ENCODE measurements at regions not wholly inside any gene's neighbourhood (a gene's known extent, or its start where the extent isn't known, plus 50 kb on each side); places are given as distances from the start of the nearest gene placed in this dataset.
A peak's percentile ranks its signal among the peaks of the same experiment; 100 is the strongest.
"Not testable (repeated sequence)": the region's sequence is repeated elsewhere in the genome, so short reads cannot be mapped to it uniquely, and the experiment has no call there.

- peak; percentile 7 for DNase-seq (ENCODE audit: low read depth)
- TF ChIP-seq, protein P1, sequence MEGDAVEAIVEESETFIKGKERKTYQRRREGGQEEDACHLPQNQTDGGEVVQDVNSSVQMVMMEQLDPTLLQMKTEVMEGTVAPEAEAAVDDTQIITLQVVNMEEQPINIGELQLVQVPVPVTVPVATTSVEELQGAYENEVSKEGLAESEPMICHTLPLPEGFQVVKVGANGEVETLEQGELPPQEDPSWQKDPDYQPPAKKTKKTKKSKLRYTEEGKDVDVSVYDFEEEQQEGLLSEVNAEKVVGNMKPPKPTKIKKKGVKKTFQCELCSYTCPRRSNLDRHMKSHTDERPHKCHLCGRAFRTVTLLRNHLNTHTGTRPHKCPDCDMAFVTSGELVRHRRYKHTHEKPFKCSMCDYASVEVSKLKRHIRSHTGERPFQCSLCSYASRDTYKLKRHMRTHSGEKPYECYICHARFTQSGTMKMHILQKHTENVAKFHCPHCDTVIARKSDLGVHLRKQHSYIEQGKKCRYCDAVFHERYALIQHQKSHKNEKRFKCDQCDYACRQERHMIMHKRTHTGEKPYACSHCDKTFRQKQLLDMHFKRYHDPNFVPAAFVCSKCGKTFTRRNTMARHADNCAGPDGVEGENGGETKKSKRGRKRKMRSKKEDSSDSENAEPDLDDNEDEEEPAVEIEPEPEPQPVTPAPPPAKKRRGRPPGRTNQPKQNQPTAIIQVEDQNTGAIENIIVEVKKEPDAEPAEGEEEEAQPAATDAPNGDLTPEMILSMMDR (conservative IDR thresholded peaks at IDR 0.05; ENCODE audit: control insufficient read depth, insufficient read depth, low read depth, low read length) = peak; percentile 42
- no peak overlapping the region for H3K4me3 ChIP-seq (ENCODE audit: control insufficient read depth, low read depth, low read length)
Measured at GRCh38 chr5:112491257-112491656, 72.2 kb upstream of the EPB41L4A start.

DNA sequence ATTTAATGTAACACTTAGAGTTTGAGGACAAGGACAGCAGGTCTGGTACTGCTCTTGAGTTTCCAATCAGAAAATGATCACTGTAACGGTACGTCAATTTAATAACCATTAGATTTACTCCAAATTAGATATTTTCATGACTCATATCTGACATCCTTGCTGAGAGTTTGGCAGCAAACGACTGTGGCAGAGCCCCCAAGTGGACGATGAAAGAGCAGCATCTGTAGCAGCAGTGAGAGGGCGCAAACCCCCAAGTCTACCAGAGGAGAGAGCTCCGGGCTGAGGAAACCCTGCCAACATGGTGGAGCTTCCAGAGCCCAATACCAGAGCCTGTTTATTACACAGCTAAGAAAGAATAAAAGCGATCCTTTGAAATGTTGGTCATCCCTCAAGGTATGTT, 73.2 kb upstream of the EPB41L4A start:
- DNase-seq (ENCODE audit: low read depth) = peak; percentile 67
- H3K4me3 ChIP-seq (ENCODE audit: control insufficient read depth, low read depth, low read length) = no peak overlapping the region
- TF ChIP-seq, protein P1 (conservative IDR thresholded peaks at IDR 0.05; ENCODE audit: control insufficient read depth, insufficient read depth, low read depth, low read length) = peak; percentile 72

DNA sequence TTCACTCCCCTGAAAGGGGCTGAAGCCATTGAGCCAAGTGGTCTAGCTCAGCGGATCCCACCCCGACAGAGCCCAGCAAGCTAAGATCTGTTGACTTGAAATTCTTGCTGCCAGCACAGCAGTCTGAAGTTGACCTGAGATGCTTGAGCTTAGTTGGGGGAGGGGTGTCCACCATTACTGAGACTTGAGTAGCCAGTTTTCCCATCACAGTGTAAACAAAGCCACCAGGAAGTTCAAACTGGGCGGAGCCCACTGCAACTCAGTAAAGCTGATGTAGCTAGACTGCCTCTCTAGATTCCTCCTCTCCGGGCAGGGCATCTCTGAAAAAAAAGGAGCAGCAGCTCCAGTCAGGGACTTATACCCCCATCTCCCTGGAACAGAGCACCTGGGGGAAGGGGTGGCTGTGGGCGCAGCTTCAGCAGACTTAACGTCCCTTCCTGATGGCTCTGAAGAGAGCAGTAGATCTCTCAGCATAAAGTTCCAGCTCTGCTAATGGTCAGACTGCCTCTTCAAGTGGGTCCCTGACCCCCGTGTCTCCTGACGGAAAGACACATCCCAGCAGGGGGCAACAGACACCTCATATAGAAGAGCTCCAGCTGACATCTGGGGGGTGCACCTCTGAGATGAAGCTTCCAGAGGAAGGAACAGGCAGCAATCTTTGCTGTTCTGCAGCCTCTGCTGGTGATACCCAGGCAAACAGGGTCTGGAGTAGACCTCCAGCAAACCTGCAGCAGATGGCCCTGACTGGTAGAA, 84.8 kb upstream of the EPB41L4A start:
- not testable (repeated sequence) for H3K4me3 ChIP-seq (ENCODE audit: control insufficient read depth, low read depth, low read length); DNase-seq (ENCODE audit: low read depth)

GRCh38 chr5:112509097-112509496, 90.0 kb upstream of the EPB41L4A start:
- not testable (repeated sequence) for H3K4me3 ChIP-seq (ENCODE audit: control insufficient read depth, low read depth, low read length); DNase-seq (ENCODE audit: low read depth)

- H3K4me3 ChIP-seq (ENCODE audit: control insufficient read depth, low read depth, low read length) = no peak overlapping the region
- no peak for DNase-seq (ENCODE audit: low read depth)
- TF ChIP-seq, protein P1 (conservative IDR thresholded peaks at IDR 0.05; ENCODE audit: control insufficient read depth, insufficient read depth, low read depth, low read length) = no peak
Measured at GRCh38 chr5:112511920-112512319, 92.8 kb upstream of the EPB41L4A start.

GRCh38 chr5:112512901-112513300, 93.8 kb upstream of the EPB41L4A start:
- no peak for DNase-seq (ENCODE audit: low read depth)
- TF ChIP-seq, protein P1 (conservative IDR thresholded peaks at IDR 0.05; ENCODE audit: control insufficient read depth, insufficient read depth, low read depth, low read length) = no peak
- H3K4me3 ChIP-seq (ENCODE audit: control insufficient read depth, low read depth, low read length) = no peak overlapping the region

- TF ChIP-seq, protein P1 (conservative IDR thresholded peaks at IDR 0.05; ENCODE audit: control insufficient read depth, insufficient read depth, low read depth, low read length) = no peak
- H3K4me3 ChIP-seq (ENCODE audit: control insufficient read depth, low read depth, low read length) = no peak overlapping the region
- no peak for DNase-seq (ENCODE audit: low read depth)
Measured at GRCh38 chr5:112514111-112514510, 95.0 kb upstream of the EPB41L4A start.

GRCh38 chr5:112520474-112520873, 101.4 kb upstream of the EPB41L4A start:
- DNase-seq (ENCODE audit: low read depth); H3K4me3 ChIP-seq (ENCODE audit: control insufficient read depth, low read depth, low read length): not testable (repeated sequence)

DNA sequence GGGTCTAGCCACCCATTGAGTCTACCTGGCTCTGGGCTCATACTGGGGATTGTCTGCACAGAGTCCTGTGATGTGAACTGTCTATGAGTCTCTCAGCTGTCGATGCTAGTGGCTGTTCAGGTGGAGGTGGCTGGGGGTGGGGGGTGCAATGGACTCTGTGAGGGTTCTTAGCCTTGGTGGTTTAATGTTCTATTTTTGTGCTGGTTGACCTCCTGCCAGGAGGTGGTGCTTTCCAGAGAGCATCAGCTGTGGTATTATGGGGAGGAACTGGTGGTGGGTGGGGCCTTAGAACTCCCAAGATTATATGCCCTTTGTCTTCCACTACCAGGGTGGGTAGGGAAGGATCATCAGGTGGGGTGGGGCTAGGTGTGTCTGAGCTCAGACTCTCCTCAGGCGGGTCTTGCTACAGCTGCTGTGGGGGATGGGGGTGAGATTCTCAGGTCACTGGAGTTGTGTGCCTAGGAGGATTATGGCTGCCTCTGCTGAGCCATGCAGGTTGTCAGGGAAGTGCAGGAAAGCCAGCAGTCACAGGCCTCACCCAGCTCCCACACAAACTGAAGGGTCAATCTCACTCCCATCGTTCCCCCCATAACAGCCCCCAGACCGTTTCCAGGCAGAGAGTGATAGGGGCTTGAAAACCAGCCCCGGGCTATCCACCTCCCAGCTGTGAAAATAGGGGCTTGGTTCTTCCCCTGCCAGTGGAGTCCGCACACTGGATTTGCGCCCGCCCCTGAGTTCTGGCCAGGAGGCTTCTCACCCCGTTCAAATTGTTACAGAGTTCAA, 104.0 kb upstream of the EPB41L4A start:
- H3K4me3 ChIP-seq (ENCODE audit: control insufficient read depth, low read depth, low read length); DNase-seq (ENCODE audit: low read depth): not testable (repeated sequence)

GRCh38 chr5:112523674-112524263, 104.7 kb upstream of the EPB41L4A start:
- not testable (repeated sequence) for DNase-seq (ENCODE audit: low read depth); H3K4me3 ChIP-seq (ENCODE audit: control insufficient read depth, low read depth, low read length)
